Skin of body (tissue), 1 donor: ENCODE measurements at regions not wholly inside any gene's neighbourhood (a gene's known extent, or its start where the extent isn't known, plus 50 kb on each side); places are given as distances from the start of the nearest gene placed in this dataset.
"Not testable (repeated sequence)": the region's sequence is repeated elsewhere in the genome, so short reads cannot be mapped to it uniquely, and the experiment has no call there.

Experiments used
- DNase-seq: peaks from one replicate; lab custom pipeline; 2025; lab: John Stamatoyannopoulos, UW

DNA sequence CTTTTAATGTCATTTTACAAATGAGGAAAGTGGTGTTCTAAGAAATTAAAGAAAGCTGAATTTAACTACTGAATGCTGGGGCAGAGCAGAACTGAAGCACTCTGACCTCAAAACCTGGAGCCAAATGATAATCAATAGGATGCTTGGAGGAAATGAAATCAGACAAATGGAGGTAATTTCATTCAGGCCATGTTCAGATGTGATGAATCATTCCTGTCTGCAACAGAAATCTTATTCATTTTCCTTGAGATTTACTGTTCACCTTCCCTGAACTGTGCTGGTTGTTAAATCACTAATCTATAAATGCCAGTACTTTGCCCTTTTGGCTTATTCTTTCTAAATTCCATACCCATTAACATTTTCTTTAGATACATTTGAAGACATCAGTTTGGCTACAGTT is 85.6 kb upstream of the SNX7 start:
- DNase-seq: no peak

GRCh38 chr1:98565951-98566350 is 95.6 kb upstream of the SNX7 start:
- DNase-seq: no peak

- no peak for DNase-seq
These were observed 102.2 kb upstream of the SNX7 start for GRCh38 chr1:98559291-98559690.

GRCh38 chr1:98557895-98558294 is 103.6 kb upstream of the SNX7 start:
- no peak for DNase-seq

DNA sequence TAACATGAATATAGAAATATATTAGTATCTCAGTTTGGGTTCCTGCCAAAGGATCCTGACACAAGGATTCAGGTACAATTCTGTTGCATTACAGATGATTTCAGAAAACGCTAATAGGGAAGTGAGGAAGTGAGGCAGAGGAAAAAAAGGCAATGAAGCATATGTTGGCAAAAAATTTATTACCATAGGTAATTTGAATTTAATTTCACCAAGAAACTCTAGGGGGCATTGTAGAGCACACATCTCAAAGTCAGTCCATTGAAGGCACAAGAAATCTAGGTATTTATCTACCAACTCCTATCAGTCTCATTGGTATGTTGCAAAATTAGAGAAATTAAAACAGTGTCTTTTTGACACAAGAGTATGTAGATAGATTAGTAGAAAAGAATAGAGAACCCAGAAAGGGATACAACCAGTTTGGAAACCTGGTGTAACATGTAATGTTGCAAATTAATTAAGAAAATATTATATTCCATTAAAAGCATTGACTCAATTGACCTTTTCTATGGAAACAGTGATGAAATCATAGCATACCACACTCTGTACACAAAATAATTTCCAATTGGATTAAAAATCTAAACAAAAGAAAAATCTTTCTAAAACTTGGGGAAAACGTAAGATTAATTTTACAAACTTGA is 104.9 kb upstream of the SNX7 start:
- DNase-seq: no peak

GRCh38 chr1:98555814-98556213 is 105.7 kb upstream of the SNX7 start:
- no peak for DNase-seq

- not testable (repeated sequence) for DNase-seq
These were observed 108.9 kb upstream of the SNX7 start for GRCh38 chr1:98552576-98553074.

GRCh38 chr1:98550076-98550475 is 111.4 kb upstream of the SNX7 start:
- no peak for DNase-seq

- DNase-seq: no peak
These were observed 115.2 kb upstream of the SNX7 start for GRCh38 chr1:98546319-98546718.

DNA sequence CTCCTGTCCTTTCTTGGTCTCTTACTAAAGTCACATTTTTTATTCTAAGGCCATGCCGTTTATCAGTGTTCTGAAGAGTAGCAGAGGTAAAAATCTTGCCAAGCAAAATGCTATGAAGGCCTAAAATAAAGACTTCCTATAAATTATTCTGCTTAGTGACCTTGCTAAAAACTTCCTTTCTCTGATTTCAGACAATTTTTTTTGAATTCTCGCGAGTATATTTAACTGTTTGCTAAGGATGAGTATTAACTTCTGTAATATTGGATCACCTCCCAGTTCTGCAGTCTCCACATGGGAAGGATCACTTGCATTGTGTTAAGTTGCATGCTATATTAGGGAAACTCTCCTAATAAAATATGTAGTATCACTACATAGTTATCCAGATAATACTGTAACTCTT is 123.4 kb upstream of the SNX7 start:
- no peak for DNase-seq

DNA sequence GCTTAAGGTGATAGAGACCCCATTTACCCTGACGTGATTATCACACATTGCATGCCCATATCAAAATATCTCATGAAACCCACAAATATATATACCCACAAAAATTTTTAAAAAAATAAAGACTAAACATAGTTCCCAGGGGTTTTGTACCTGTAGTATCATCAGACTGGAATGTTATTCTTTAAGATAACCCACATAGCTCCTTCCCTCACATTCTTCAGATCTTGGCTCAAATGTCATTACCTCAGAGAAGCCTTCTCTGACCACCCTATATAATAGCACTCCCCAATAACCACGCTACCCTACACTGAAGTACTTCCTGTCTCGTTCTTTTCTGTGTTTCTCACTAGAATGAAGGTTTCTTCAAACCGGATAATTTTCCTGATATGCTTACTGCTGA is 138.3 kb upstream of the SNX7 start:
- DNase-seq: no peak

GRCh38 chr1:98516306-98516705 is 145.2 kb upstream of the SNX7 start:
- no peak for DNase-seq

DNA sequence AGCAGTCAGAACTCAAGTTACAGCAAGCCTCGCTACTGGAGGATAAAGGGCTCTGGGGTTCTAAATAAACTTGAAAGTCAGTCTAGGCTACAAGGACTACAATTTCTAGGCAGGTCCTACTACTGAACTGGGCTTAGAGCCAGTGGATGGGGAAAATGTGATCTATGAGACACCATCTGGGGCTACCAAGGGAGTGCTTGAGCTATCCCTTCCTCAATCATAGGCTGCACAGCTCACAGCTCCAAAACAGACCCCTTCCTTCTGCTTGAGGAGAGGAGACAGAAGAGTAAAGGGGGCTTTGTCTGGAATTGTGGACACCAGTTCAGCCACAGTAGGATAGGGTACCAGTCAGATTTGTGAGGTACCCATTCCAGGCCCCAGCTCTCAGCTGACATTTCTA is 145.8 kb upstream of the SNX7 start:
- no peak for DNase-seq

- DNase-seq: not testable (repeated sequence)
These were observed 149.3 kb upstream of the SNX7 start for GRCh38 chr1:98512216-98512615.

- DNase-seq: no peak
These were observed 157.8 kb upstream of the SNX7 start for GRCh38 chr1:98503771-98504170.

- DNase-seq: no peak
These were observed 158.6 kb upstream of the SNX7 start for GRCh38 chr1:98502937-98503336.

GRCh38 chr1:98500324-98500723 is 161.2 kb upstream of the SNX7 start:
- DNase-seq: no peak

DNA sequence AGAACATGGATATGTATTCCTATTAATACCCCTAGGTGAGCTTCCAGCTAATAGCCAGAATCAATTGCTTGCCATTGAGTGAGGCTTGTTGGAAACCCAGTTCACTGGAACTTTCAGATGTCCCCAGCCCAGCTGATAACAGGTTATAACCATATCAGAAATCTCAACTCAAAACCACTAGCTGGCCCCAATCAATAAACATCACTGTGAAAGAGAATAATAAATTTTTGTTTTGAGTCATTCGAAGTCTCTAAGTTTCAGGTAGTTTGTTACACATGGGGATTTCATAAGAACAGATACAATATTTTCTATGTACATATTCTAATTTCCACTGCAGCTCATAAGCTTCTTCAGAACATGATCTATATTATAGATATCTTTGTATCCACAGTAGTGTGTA is 162.9 kb upstream of the SNX7 start:
- DNase-seq: no peak

GRCh38 chr1:98497497-98497896 is 164.0 kb upstream of the SNX7 start:
- no peak for DNase-seq

GRCh38 chr1:98496256-98496995 is 165.1 kb upstream of the SNX7 start:
- DNase-seq: no peak

- DNase-seq: no peak
These were observed 168.1 kb upstream of the SNX7 start for GRCh38 chr1:98493469-98493868.

- DNase-seq: no peak
These were observed 171.4 kb upstream of the SNX7 start for GRCh38 chr1:98490099-98490498.

DNA sequence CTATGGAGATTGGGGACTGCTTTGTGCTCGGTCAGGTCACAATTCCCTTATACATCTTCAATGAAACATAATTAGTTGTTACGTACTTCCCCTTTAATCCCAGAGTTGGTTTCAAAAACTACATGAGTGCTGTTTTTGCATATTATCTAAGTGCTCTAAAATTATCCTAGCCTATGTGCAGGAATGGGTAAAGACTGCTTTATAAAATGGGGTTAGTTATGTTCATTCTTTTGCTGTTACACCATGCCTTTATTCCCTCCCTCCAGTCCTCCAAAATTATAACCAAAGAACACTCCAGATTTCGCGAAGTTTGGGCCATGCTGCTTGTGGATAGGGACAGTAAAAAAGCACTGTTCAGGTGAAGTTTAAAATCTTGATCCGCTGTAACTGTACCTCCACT is 173.9 kb upstream of the SNX7 start:
- no peak for DNase-seq
